ENCODE measurements at regions not wholly inside any gene's neighbourhood (a gene's known extent, or its start where the extent isn't known, plus 50 kb on each side); places are given as distances from the start of the nearest gene placed in this dataset.

GRCh38 chr6:126433927-126434326, 94.0 kb downstream of the CENPW start (continued):
- TF ChIP-seq TCF7L2 (IDR thresholded peaks at IDR 0.05; ENCODE audit: borderline replicate concordance, extremely low read depth, insufficient read depth, insufficient read length) (no peak), MAX (IDR thresholded peaks at IDR 0.05) (no peak), SIN3A (IDR thresholded peaks at IDR 0.05; ENCODE audit: low read depth) (no peak), ZNF274 (IDR thresholded peaks at IDR 0.05; ENCODE audit: low read depth, low read length) (no peak), YY1 (IDR thresholded peaks at IDR 0.05; ENCODE audit: extremely low read depth, insufficient replicate concordance, low read depth, low read length) (no peak), SP1 (IDR thresholded peaks at IDR 0.05; ENCODE audit: low read depth) (no peak), EZH2 (IDR thresholded peaks at IDR 0.05) (no peak)
- TF ChIP-seq, protein P1, sequence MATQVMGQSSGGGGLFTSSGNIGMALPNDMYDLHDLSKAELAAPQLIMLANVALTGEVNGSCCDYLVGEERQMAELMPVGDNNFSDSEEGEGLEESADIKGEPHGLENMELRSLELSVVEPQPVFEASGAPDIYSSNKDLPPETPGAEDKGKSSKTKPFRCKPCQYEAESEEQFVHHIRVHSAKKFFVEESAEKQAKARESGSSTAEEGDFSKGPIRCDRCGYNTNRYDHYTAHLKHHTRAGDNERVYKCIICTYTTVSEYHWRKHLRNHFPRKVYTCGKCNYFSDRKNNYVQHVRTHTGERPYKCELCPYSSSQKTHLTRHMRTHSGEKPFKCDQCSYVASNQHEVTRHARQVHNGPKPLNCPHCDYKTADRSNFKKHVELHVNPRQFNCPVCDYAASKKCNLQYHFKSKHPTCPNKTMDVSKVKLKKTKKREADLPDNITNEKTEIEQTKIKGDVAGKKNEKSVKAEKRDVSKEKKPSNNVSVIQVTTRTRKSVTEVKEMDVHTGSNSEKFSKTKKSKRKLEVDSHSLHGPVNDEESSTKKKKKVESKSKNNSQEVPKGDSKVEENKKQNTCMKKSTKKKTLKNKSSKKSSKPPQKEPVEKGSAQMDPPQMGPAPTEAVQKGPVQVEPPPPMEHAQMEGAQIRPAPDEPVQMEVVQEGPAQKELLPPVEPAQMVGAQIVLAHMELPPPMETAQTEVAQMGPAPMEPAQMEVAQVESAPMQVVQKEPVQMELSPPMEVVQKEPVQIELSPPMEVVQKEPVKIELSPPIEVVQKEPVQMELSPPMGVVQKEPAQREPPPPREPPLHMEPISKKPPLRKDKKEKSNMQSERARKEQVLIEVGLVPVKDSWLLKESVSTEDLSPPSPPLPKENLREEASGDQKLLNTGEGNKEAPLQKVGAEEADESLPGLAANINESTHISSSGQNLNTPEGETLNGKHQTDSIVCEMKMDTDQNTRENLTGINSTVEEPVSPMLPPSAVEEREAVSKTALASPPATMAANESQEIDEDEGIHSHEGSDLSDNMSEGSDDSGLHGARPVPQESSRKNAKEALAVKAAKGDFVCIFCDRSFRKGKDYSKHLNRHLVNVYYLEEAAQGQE (IDR thresholded peaks at IDR 0.05; ENCODE audit: low read depth) = no peak

GRCh38 chr6:126437205-126437604, 97.3 kb downstream of the CENPW start:
- no peaks in the 10 kb centered on the region for H3K27me3 ChIP-seq (ENCODE audit: insufficient read depth, low read length)
- TF ChIP-seq JUND (IDR thresholded peaks at IDR 0.05) (no peak), EGR1 (IDR thresholded peaks at IDR 0.05; ENCODE audit: low read depth) (no peak), ZBTB33 (IDR thresholded peaks at IDR 0.05; ENCODE audit: extremely low read depth, insufficient replicate concordance, low read length) (no peak), ATF3 (IDR thresholded peaks at IDR 0.05) (no peak), POLR2A (IDR thresholded peaks at IDR 0.05; ENCODE audit: borderline replicate concordance, extremely low read depth, insufficient read depth, insufficient read length) (no peak), FOSL1 (IDR thresholded peaks at IDR 0.05; ENCODE audit: low read depth) (no peak), SRF (IDR thresholded peaks at IDR 0.05; ENCODE audit: low read depth) (no peak), ZFX (IDR thresholded peaks at IDR 0.05) (no peak), ZNF274 (IDR thresholded peaks at IDR 0.05; ENCODE audit: low read depth, low read length) (no peak), CBX3 (IDR thresholded peaks at IDR 0.05; ENCODE audit: low read depth) (no peak), SIN3A (IDR thresholded peaks at IDR 0.05; ENCODE audit: low read depth) (no peak), YY1 (IDR thresholded peaks at IDR 0.05; ENCODE audit: extremely low read depth, insufficient replicate concordance, low read depth, low read length) (no peak), SP1 (IDR thresholded peaks at IDR 0.05; ENCODE audit: low read depth) (no peak), EZH2 (IDR thresholded peaks at IDR 0.05) (no peak)
- no peaks in the 10 kb centered on the region for H3K4me1 ChIP-seq (ENCODE audit: control insufficient read depth in 1 of 2, insufficient read depth in 2 of 2, low read length in 2 of 2)
- no peak overlapping the region for H3K4me3 ChIP-seq (replicated peaks in 1 of 2; ENCODE audit: low read depth in 1 of 2, low read length in 2 of 2)
- DNase-seq (ENCODE audit: low read depth, low spot score) (no peak), ATAC-seq (no peak)
- intact Hi-C loops (cut with micrococcal nuclease) = no loop called here
- H3K9me2 ChIP-seq (ENCODE audit: insufficient read depth) = no peaks in the 10 kb centered on the region
- H3K79me2 ChIP-seq (ENCODE audit: insufficient read depth, low read length) = no peaks in the 10 kb centered on the region
- H3K9me3 ChIP-seq (ENCODE audit: control insufficient read depth in 1 of 2, insufficient read depth in 1 of 2, low read depth in 1 of 2, low read length in 2 of 2) = no peaks in the 10 kb centered on the region
- no peak overlapping the region for H3K9ac ChIP-seq (ENCODE audit: low read length)
- no peaks in the 10 kb centered on the region for H3K36me3 ChIP-seq (ENCODE audit: control insufficient read depth in 1 of 2, insufficient read depth in 2 of 2, low read length in 2 of 2)
- ChIA-PET CTCF (no interaction called here), RAD21 (ENCODE audit: low non-redundant PET in 1 of 2, low total read pairs in 2 of 2, uncharacterized antibody in 2 of 2, unreplicated experiment in 2 of 2) (no interaction called here), POLR2A (no interaction called here)
- no peak overlapping the region for H3K27ac ChIP-seq (ENCODE audit: low read depth, low read length)
- no TSS peak for BruUV-seq (replicated peaks)
- H3K4me2 ChIP-seq (ENCODE audit: low read length) = no peak overlapping the region
- no peaks in the 10 kb centered on the region for H4K20me1 ChIP-seq (ENCODE audit: insufficient read depth)
- no peak overlapping the region for H2AFZ ChIP-seq (ENCODE audit: low read depth, low read length, poor library complexity, severe bottlenecking)
